Panc1 (cell line): ENCODE measurements at regions not wholly inside any gene's neighbourhood (a gene's known extent, or its start where the extent isn't known, plus 50 kb on each side); places are given as distances from the start of the nearest gene placed in this dataset.
A peak's percentile ranks its signal among the peaks of the same experiment; 100 is the strongest.

Source experiments
- ATAC-seq: fragments of 200-7000 bp; cut with Tn5 transposase; 2 replicates; pipeline ENCODE4 v1.9.1; 2020; ENCODE audit warnings: mild to moderate bottlenecking, moderate library complexity
- BruUV-seq: library from RNA; stranded (reverse); fragments of 400-500 nt; replicated peaks from 2 replicates; lab custom pipeline; 2021; lab: Mats Ljungman, UMichigan
- CTCF ChIA-PET: fragments of 300-600 bp; sonication (Branson Sonifier 250); formaldehyde crosslinking; loops from one replicate; lab custom pipeline; 2022; ENCODE audit warnings: antibody characterized with exemption; lab: Charles Lee
- POLR2A ChIA-PET: fragments of 300-600 bp; sonication (Branson Sonifier 250); formaldehyde crosslinking; loops from one replicate; lab custom pipeline; 2022; ENCODE audit warnings: antibody characterized with exemption; lab: Charles Lee
- DNase-seq: peaks from one replicate; pipeline ENCODE4 v3.0.0-alpha.2; 2010; ENCODE audit warnings: low read depth, low spot score
- H3K27ac ChIP-seq: 2 replicates; pipeline ENCODE4 v1.5.1; 2011; ENCODE audit warnings: mild to moderate bottlenecking, low read length, inconsistent platforms
- H3K27me3 ChIP-seq: fragments of 200-500 bp; sonication (Bioruptor generic); 2 replicates; pipeline ENCODE4 v1.6.0; 2014; ENCODE audit warnings: low read length, inconsistent platforms; ENCODE audit not compliant: control insufficient read depth, insufficient read depth
- H3K36me3 ChIP-seq: fragments of 200-500 bp; sonication (Bioruptor generic); 2 replicates; pipeline ENCODE4 v1.5.1; 2014; ENCODE audit warnings: inconsistent platforms, mild to moderate bottlenecking, low read length, moderate library complexity; ENCODE audit not compliant: control insufficient read depth, insufficient read depth
- H3K4me1 ChIP-seq: 2 replicates; pipeline ENCODE4 v1.5.1; 2011; ENCODE audit warnings: inconsistent platforms, mild to moderate bottlenecking, low read length, moderate library complexity; ENCODE audit not compliant: control insufficient read depth, insufficient read depth
- H3K4me3 ChIP-seq, 2 experiments: 2 replicates each; pipeline ENCODE4 v1.5.1; 2011 to 2012; ENCODE audit warnings: low read depth in 2 of 2, low read length in 2 of 2, mild to moderate bottlenecking in 2 of 2, inconsistent platforms in 1 of 2, moderate library complexity in 1 of 2
- H3K9me3 ChIP-seq: fragments of 200-500 bp; sonication (Bioruptor generic); 2 replicates; pipeline ENCODE4 v1.5.1; 2014; ENCODE audit warnings: low read depth, mild to moderate bottlenecking, inconsistent platforms, low read length, moderate library complexity; ENCODE audit not compliant: control insufficient read depth, insufficient read depth
- POLR2AphosphoS5 ChIP-seq: IDR thresholded peaks from 2 replicates; pipeline ENCODE4 v1.6.1; 2012; ENCODE audit warnings: mild to moderate bottlenecking, low read depth, low read length, moderate library complexity
- SIN3A ChIP-seq: IDR thresholded peaks from 2 replicates; pipeline ENCODE4 v1.6.1; 2012; ENCODE audit warnings: low read depth, mild to moderate bottlenecking, low read length, moderate library complexity, borderline replicate concordance; ENCODE audit not compliant: insufficient read depth
- TCF7L2 ChIP-seq: IDR thresholded peaks from 2 replicates; pipeline ENCODE4 v1.6.1; 2011; ENCODE audit warnings: mild to moderate bottlenecking, low read depth, low read length, inconsistent platforms
- in situ Hi-C: cut with HindIII; loops from 2 replicates; pipeline ENCODE4 v1.10.0; 2016; ENCODE audit warnings: low sequenced_read_pairs, low pct_unique_long_range_greater_than_20kb
- intact Hi-C: fragments of 100-400 bp; cut with micrococcal nuclease; formaldehyde crosslinking; loops from one replicate; pipeline ENCODE4 v1.10.0; 2022; ENCODE audit not compliant: unreplicated experiment
- TF ChIP-seq, protein P1 (sequence below): fragments of 450-650 bp; IDR thresholded peaks from 2 replicates; pipeline ENCODE4 v1.5.1; 2017; ENCODE audit warnings: mild to moderate bottlenecking
- TF ChIP-seq, protein P2 (sequence below), 2 experiments: IDR thresholded peaks; 2 replicates each; pipeline ENCODE4 v1.6.1; 2011 to 2012; ENCODE audit warnings: low read depth in 2 of 2, control low read depth in 1 of 2, low read length in 1 of 2, mild to moderate bottlenecking in 1 of 2, moderate library complexity in 1 of 2; ENCODE audit not compliant: insufficient read depth in 1 of 2

DNA sequence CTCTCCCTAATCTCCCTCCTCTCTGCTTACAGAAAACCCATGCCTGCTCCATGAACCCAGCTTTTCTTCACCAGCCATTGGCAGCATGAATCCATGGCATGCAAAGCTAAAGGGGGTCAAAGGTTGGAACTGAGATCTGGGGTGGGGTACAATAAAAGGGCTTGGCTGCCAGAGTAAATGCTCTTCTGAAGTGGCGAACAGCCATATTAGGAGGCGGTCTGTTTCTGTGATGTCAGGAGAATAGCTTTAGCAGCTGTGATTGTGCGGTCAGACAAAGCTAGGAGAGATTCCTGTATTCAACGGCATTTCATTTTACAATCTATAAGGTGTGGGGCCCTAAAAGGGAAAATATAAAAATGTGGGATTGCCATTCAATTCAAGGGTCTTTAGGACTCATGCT lies 71.7 kb upstream of the TMPRSS2 start:
- intact Hi-C loops: loop anchor here (10.0 kb wide), 1 partner anchor 55 kb away; no protein-coding TSS in a partner anchor
- Histone ChIP-seq H3K27ac (no peak overlapping the region; the same call in 1 of the 2 replicates), H3K9me3 (peaks cover 17% of the 10 kb centered on the region; the same call in 1 of the 2 replicates), H3K27me3 (no peaks in the 10 kb centered on the region), H3K36me3 (no peaks in the 10 kb centered on the region), H3K4me1 (peaks cover 33% of the 10 kb centered on the region), H3K4me3 (no peak overlapping the region)
- TF ChIP-seq, protein P1, sequence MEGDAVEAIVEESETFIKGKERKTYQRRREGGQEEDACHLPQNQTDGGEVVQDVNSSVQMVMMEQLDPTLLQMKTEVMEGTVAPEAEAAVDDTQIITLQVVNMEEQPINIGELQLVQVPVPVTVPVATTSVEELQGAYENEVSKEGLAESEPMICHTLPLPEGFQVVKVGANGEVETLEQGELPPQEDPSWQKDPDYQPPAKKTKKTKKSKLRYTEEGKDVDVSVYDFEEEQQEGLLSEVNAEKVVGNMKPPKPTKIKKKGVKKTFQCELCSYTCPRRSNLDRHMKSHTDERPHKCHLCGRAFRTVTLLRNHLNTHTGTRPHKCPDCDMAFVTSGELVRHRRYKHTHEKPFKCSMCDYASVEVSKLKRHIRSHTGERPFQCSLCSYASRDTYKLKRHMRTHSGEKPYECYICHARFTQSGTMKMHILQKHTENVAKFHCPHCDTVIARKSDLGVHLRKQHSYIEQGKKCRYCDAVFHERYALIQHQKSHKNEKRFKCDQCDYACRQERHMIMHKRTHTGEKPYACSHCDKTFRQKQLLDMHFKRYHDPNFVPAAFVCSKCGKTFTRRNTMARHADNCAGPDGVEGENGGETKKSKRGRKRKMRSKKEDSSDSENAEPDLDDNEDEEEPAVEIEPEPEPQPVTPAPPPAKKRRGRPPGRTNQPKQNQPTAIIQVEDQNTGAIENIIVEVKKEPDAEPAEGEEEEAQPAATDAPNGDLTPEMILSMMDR: no peak
- TF ChIP-seq, protein P2, sequence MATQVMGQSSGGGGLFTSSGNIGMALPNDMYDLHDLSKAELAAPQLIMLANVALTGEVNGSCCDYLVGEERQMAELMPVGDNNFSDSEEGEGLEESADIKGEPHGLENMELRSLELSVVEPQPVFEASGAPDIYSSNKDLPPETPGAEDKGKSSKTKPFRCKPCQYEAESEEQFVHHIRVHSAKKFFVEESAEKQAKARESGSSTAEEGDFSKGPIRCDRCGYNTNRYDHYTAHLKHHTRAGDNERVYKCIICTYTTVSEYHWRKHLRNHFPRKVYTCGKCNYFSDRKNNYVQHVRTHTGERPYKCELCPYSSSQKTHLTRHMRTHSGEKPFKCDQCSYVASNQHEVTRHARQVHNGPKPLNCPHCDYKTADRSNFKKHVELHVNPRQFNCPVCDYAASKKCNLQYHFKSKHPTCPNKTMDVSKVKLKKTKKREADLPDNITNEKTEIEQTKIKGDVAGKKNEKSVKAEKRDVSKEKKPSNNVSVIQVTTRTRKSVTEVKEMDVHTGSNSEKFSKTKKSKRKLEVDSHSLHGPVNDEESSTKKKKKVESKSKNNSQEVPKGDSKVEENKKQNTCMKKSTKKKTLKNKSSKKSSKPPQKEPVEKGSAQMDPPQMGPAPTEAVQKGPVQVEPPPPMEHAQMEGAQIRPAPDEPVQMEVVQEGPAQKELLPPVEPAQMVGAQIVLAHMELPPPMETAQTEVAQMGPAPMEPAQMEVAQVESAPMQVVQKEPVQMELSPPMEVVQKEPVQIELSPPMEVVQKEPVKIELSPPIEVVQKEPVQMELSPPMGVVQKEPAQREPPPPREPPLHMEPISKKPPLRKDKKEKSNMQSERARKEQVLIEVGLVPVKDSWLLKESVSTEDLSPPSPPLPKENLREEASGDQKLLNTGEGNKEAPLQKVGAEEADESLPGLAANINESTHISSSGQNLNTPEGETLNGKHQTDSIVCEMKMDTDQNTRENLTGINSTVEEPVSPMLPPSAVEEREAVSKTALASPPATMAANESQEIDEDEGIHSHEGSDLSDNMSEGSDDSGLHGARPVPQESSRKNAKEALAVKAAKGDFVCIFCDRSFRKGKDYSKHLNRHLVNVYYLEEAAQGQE (IDR thresholded peaks at IDR 0.05; ENCODE audit: insufficient read depth in 1 of 2, low read depth in 2 of 2, low read length in 1 of 2): no peak
- no peak for TF ChIP-seq TCF7L2
- TF ChIP-seq POLR2AphosphoS5: no peak
- TF ChIP-seq SIN3A: no peak
- in situ Hi-C loops: no loop called here
- DNase-seq: no peak
- ATAC-seq: no peak
- ChIA-PET CTCF (interaction anchor here (0.8 kb wide), 1 partner anchor 26 kb away, joined by 4 read pairs; no protein-coding TSS in a partner anchor), POLR2A (no interaction called here)
- no TSS peak for BruUV-seq

- Histone ChIP-seq H3K4me3 (no peak overlapping the region), H3K4me1 (peaks cover 30% of the 10 kb centered on the region), H3K27ac (peak overlapping the region; percentile 2; the same call in 1 of the 2 replicates), H3K36me3 (no peaks in the 10 kb centered on the region), H3K9me3 (peaks cover 17% of the 10 kb centered on the region; the same call in 1 of the 2 replicates), H3K27me3 (no peaks in the 10 kb centered on the region)
- in situ Hi-C loops: no loop called here
- intact Hi-C loops: no loop called here
- TF ChIP-seq, protein P1: no peak
- TF ChIP-seq, protein P2 (IDR thresholded peaks at IDR 0.05; ENCODE audit: insufficient read depth in 1 of 2, low read depth in 2 of 2, low read length in 1 of 2): no peak
- POLR2A ChIA-PET: no interaction called here
- no peak for DNase-seq
- no TSS peak for BruUV-seq
- ATAC-seq: no peak
- CTCF ChIA-PET: no interaction called here
Measured at GRCh38 chr21:41578716-41579115, 70.8 kb upstream of the TMPRSS2 start.
